Stomach (tissue), 4 donors: ENCODE measurements at regions not wholly inside any gene's neighbourhood (a gene's known extent, or its start where the extent isn't known, plus 50 kb on each side); places are given as distances from the start of the nearest gene placed in this dataset.

ENCODE experiments used
- POLR2A ChIP-seq, 4 donors: fragments of 450-650 bp; IDR thresholded peaks; one replicate each; pipeline ENCODE4 v1.6.1; 2016; ENCODE audit warnings: antibody characterized with exemption in 4 of 4, control low read depth in 2 of 4, mild to moderate bottlenecking in 1 of 4, moderate library complexity in 1 of 4
- POLR2AphosphoS5 ChIP-seq, 3 donors: sonication (generic); formaldehyde crosslinking; IDR thresholded peaks; one replicate each; pipeline ENCODE4 v1.6.1; 2016; ENCODE audit warnings: antibody characterized with exemption in 3 of 3

DNA sequence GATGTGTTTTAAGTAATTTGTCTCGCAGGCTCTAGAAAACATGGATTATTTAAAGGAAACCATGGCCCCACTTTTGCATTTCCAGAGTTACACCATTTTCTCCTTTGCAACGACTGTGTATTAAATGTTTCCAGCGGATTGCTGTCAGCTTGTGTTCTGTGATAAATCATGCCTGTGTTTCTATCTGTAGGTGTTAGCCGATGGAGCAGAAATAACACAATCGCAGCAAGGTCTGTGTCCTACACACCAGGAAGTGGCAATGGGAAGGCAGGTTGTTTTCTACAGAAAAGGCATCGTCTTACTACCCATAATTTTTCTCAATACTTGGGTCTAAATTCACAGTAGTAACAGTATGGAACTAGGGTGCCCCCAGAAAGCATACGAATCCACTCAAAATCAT, 590.1 kb downstream of the NLGN4X start:
- TF ChIP-seq POLR2A (IDR thresholded peaks at IDR 0.05) (no peak), POLR2AphosphoS5 (IDR thresholded peaks at IDR 0.05) (no peak)
